Myocyte (in vitro differentiated cells): ENCODE measurements at regions not wholly inside any gene's neighbourhood (a gene's known extent, or its start where the extent isn't known, plus 50 kb on each side); places are given as distances from the start of the nearest gene placed in this dataset.

Source experiments
- DNase-seq: peaks from one replicate; pipeline ENCODE4 v3.0.0-alpha.2; 2012; ENCODE audit warnings: low read depth

DNA sequence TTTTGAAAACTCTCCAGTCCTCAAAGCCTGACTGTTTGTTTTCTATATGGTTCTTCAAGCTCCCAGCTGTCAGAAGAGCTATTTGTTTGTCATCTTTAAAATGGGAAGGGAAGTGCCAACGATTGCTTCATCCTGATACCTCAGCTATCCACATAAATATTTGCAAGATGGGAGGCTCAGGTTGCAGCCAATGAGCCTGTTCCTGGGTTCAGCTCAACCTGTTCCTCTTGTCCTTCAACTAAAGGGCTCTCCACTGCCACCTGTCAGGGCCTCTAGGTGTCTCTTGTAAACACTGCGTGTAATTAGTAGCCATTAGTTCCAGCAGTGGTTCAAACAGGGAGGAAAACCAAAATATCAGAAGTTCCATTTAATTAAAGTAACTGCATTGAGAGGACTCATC is 445.1 kb downstream of the AJAP1 start:
- no peak for DNase-seq

DNA sequence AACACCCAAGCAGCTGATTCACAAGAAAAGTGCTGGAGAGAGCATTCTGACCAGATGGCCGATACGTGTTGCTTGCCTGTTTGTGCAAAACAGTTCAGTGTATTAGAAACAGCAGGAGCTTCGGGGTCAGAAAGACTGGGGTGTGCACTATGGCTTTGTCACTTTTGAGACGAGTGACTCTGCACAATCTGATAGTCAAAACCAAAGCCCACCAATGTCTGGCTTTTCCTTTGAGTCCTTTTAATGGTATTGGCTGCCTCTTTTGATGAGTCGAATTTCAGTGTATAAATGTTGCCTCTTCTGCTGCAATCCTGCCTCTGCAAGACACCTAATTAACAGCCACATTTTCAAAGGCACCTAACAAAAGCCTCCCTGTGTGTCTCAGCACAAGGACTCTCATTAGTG is 444.6 kb downstream of the AJAP1 start:
- no peak for DNase-seq

DNA sequence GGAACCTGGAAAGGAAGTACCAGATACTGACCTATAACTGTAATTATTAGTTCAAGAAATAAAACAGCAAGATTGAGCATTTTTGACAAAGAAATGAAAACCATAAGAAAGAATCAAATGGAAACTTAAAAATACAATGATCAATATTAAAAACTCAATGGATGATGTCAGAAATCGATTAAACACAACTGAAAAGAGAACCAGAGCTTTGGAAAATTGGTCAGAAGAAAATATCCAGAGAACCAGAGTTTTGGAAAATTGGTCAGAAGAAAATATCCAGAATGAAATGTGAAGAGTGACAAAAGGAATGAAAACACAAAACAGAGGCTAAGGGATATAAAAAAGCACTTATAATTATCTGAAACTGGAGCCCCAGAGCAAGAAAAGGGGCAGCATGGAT is 438.6 kb downstream of the AJAP1 start:
- DNase-seq: no peak

DNA sequence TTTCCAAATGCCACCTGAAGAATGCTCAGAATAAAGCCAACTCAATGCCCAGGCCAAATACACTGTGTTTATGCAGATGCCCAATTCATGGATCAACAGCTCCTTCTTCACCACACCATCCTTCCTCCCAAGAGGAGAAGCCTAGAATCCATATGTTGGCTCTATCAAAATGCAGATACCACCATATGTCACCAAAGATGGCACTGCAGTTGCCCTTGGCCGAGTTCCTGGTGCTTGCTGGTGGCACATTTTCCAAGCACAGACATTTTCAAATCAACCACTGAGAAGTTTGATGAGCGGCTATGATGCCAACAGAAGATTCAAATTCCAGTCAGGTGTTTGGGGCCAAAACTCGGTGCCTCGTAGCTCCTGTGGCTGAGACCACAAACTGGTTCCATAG is 430.3 kb downstream of the AJAP1 start:
- DNase-seq: no peak

- DNase-seq: no peak
These were observed 412.8 kb downstream of the AJAP1 start for GRCh38 chr1:5067246-5067645.

- DNase-seq: no peak
These were observed 399.3 kb downstream of the AJAP1 start for GRCh38 chr1:5053744-5054143.

- DNase-seq: no peak
These were observed 374.7 kb downstream of the AJAP1 start for GRCh38 chr1:5029136-5029535.

GRCh38 chr1:5012249-5012648 is 357.8 kb downstream of the AJAP1 start:
- no peak for DNase-seq

- no peak for DNase-seq
These were observed 356.2 kb downstream of the AJAP1 start for GRCh38 chr1:5010656-5011055.

GRCh38 chr1:5010236-5010635 is 355.8 kb downstream of the AJAP1 start:
- no peak for DNase-seq

DNA sequence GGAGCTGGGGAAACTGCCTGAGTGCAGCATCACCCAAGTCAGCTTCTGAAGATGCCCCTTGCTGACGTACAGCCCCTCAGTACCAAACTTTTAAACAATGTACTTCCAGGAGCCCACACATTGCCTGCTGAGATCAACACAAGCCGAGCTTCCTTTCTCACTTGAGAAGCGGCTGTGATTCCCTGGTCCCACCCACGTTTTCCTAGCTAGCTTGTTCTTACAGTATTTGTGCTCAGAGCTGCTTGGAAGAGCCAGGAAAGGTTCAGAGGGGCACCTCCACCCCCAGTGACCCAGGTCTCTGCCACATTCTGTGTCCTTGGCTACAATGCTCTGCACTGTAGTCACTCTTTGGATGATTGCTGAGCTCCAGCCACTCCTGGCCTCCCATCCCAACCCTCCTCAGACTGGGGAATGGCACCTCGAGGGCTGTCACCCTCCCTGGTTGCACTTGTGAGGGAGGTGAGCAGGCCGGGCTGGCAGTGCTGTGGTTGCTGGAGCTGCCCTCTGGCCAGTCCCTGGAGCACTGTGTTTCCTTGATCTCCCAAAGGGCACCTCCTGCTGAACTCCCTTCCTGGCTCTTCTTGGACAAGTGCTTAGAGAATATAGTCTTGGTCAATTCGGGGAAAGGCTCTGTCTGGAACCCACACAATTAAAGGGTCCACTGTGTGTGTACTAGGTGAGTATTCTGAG is 355.1 kb downstream of the AJAP1 start:
- no peak for DNase-seq

DNA sequence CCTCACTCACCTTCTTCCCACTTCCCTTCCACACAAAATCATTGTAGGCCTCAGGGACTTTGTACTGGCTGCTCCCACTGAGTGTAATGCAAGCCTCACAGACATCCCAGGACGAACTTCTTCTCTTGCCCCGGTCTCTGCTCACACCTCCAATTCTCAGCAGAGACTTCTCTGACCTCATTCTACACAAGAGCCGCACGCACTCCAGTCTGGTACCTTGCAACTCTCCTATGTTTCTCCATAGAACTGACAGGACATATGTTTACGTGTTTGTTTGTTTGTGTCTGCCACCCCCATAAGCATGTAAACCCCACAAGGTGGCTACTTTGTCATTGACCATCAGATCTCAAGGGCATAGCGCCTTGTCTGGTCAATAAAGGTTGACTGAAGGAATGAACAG is 350.8 kb downstream of the AJAP1 start:
- no peak for DNase-seq

- no peak for DNase-seq
These were observed 348.3 kb downstream of the AJAP1 start for GRCh38 chr1:5002676-5003075.

- no peak for DNase-seq
These were observed 347.1 kb downstream of the AJAP1 start for GRCh38 chr1:5001466-5001865.

- no peak for DNase-seq
These were observed 331.9 kb downstream of the AJAP1 start for GRCh38 chr1:4986306-4986705.

DNA sequence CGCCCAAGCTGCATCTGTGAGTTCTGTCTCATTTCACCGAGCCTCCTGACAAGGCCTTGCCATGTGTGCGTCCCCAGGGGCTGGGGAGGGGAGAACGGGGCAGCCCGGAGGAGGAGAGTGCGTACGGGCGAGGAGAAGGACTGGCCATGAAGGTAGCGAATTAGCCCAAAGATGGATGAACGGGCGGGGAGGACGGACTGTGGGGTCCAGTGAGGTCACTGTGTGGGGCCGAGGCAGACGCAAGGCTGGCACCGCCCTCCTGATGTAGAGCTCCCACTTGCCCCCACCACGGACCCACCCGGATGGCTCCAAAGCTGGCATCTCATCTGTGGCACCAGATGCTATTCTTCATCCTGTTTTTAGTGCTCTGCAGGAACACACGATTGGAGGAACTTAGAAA is 330.4 kb downstream of the AJAP1 start:
- no peak for DNase-seq

- no peak for DNase-seq
These were observed 325.8 kb downstream of the AJAP1 start for GRCh38 chr1:4980211-4980610.

GRCh38 chr1:4978660-4979390 is 324.4 kb downstream of the AJAP1 start:
- no peak for DNase-seq

GRCh38 chr1:4977701-4978100 is 323.3 kb downstream of the AJAP1 start:
- no peak for DNase-seq

DNA sequence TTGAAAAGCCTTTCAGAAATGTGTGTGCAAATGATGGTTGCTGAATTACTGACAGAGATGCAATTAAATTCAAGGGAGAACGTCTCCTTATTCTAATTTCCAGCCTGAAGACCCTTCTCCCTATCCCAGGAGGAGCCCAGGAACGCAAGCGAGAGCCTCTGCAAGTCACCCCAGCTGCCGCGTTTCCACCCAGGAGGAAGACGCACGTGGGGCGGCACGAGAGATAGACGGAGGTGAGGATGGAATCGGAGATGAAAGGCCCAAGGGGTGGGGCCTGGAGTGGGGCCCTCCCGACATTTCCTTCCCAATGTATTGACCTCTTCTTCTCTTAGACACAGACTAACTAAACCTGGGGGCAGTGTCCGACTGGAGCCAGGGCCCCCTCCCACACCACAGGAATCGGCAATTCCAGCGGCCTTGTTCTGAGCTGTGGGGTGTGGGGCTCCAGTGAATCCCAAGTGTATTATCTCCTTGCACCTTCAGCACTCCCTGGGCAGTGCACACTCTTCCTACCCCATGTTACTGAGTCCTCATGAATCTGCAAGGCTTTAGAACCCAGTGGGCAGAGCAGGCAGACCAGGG is 322.5 kb downstream of the AJAP1 start:
- no peak for DNase-seq

- no peak for DNase-seq
These were observed 321.4 kb downstream of the AJAP1 start for GRCh38 chr1:4975856-4976255.

- no peak for DNase-seq
These were observed 320.7 kb downstream of the AJAP1 start for GRCh38 chr1:4974981-4975685.
